CD8-positive, alpha-beta memory T cell (primary cell): ENCODE measurements at regions not wholly inside any gene's neighbourhood (a gene's known extent, or its start where the extent isn't known, plus 50 kb on each side); places are given as distances from the start of the nearest gene placed in this dataset.

Experiments used
- CTCF ChIA-PET: fragments of 350-600 bp; sonication (Branson Sonifier 250); formaldehyde crosslinking; loops from one replicate; lab custom pipeline; 2021; ENCODE audit warnings: antibody characterized with exemption; lab: Charles Lee
- POLR2A ChIA-PET: fragments of 350-600 bp; sonication (Branson Sonifier 250); formaldehyde crosslinking; loops from one replicate; lab custom pipeline; 2021; ENCODE audit warnings: antibody characterized with exemption; lab: Charles Lee
- DNase-seq, 5 donors: peaks; one replicate each; pipeline versions ENCODE4 v3.0.0 to v3.0.0-alpha.2; 2020 to 2022; ENCODE audit warnings: mixed read lengths in 1 of 5
- H3K27ac ChIP-seq: one replicate; pipeline ENCODE4 v1.7.0; 2013; ENCODE audit warnings: low read depth, mild to moderate bottlenecking, low read length, moderate library complexity
- H3K27me3 ChIP-seq: 2 replicates; pipeline ENCODE4 v1.7.0; 2013; ENCODE audit warnings: low read length, mild to moderate bottlenecking; ENCODE audit not compliant: insufficient read depth, poor library complexity, severe bottlenecking
- H3K36me3 ChIP-seq: 2 replicates; pipeline ENCODE4 v1.7.0; 2013; ENCODE audit warnings: mild to moderate bottlenecking, low read length, moderate library complexity; ENCODE audit not compliant: insufficient read depth
- H3K4me1 ChIP-seq: 2 replicates; pipeline ENCODE4 v1.7.0; 2013; ENCODE audit warnings: mild to moderate bottlenecking, low read length, moderate library complexity; ENCODE audit not compliant: insufficient read depth
- H3K4me3 ChIP-seq: 2 replicates; pipeline ENCODE4 v1.7.0; 2013; ENCODE audit warnings: mild to moderate bottlenecking, low read length
- H3K9me3 ChIP-seq: 2 replicates; pipeline ENCODE4 v1.7.0; 2013; ENCODE audit warnings: mild to moderate bottlenecking, low read length
- H3K27ac Mint-ChIP-seq, 8 donors: one replicate each; pipeline ENCODE4 v1.8.0; 2020 to 2021; ENCODE audit warnings: mixed read lengths in 8 of 8, mild to moderate bottlenecking in 6 of 8, inconsistent platforms in 3 of 8, moderate library complexity in 3 of 8
- H3K27me3 Mint-ChIP-seq, 2 donors: one replicate each; pipeline ENCODE4 v1.8.0; 2020 to 2021; ENCODE audit warnings: mixed read lengths in 2 of 2, mild to moderate bottlenecking in 1 of 2, moderate library complexity in 1 of 2
- H3K36me3 Mint-ChIP-seq, 3 donors: one replicate each; pipeline ENCODE4 v1.8.0; 2020 to 2021; ENCODE audit warnings: mixed read lengths in 3 of 3, inconsistent platforms in 1 of 3, mild to moderate bottlenecking in 1 of 3
- H3K4me1 Mint-ChIP-seq, 3 donors: one replicate each; pipeline ENCODE4 v1.8.0; 2020 to 2021; ENCODE audit warnings: mixed read lengths in 3 of 3, inconsistent platforms in 1 of 3, mild to moderate bottlenecking in 1 of 3
- H3K4me3 Mint-ChIP-seq, 7 donors: one replicate each; pipeline ENCODE4 v1.8.0; 2020 to 2021; ENCODE audit warnings: mixed read lengths in 7 of 7, mild to moderate bottlenecking in 6 of 7, moderate library complexity in 4 of 7, inconsistent platforms in 2 of 7
- H3K9me3 Mint-ChIP-seq, 5 donors: one replicate each; pipeline ENCODE4 v1.8.0; 2020 to 2022; ENCODE audit warnings: mixed read lengths in 5 of 5, mild to moderate bottlenecking in 3 of 5, moderate library complexity in 2 of 5, inconsistent platforms in 1 of 5

DNA sequence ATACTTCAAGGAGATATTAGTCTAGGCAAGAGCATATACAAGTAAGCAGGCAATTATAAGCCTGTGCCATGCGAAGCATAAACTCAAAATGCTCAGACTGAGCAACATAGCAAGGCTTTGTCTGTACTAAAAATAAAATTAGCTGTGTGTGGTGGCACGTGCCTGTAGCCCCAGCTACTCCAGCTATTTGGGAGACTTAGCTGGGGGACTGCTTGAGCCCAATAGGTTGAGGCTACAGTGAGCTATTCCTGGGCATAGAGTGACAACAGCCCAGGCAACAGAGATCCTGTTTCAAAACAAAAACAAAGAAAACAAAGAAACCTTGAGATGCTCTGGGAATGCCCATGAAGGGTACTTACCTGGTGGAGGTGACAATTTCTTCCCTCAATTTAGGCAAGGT is 130.5 kb upstream of the ZNF608 start:
- no peak overlapping the region for H3K27ac Mint-ChIP-seq
- no peak overlapping the region for H3K27ac ChIP-seq
- DNase-seq, result no peak
- no peaks in the 10 kb centered on the region for H3K9me3 ChIP-seq
- H3K4me3 ChIP-seq, result no peak overlapping the region
- no peaks in the 10 kb centered on the region for H3K36me3 ChIP-seq
- H3K9me3 Mint-ChIP-seq, result peaks cover 0 to 7% (median 0%) of the 10 kb centered on the region in 5 donors
- POLR2A ChIA-PET, result no interaction called here
- H3K4me1 Mint-ChIP-seq, result no peaks in the 10 kb centered on the region
- H3K36me3 Mint-ChIP-seq, result no peaks in the 10 kb centered on the region
- no peak overlapping the region for H3K4me3 Mint-ChIP-seq
- H3K27me3 ChIP-seq, result no peaks in the 10 kb centered on the region
- H3K4me1 ChIP-seq, result no peaks in the 10 kb centered on the region
- H3K27me3 Mint-ChIP-seq, result no peaks in the 10 kb centered on the region
- CTCF ChIA-PET, result no interaction called here

DNA sequence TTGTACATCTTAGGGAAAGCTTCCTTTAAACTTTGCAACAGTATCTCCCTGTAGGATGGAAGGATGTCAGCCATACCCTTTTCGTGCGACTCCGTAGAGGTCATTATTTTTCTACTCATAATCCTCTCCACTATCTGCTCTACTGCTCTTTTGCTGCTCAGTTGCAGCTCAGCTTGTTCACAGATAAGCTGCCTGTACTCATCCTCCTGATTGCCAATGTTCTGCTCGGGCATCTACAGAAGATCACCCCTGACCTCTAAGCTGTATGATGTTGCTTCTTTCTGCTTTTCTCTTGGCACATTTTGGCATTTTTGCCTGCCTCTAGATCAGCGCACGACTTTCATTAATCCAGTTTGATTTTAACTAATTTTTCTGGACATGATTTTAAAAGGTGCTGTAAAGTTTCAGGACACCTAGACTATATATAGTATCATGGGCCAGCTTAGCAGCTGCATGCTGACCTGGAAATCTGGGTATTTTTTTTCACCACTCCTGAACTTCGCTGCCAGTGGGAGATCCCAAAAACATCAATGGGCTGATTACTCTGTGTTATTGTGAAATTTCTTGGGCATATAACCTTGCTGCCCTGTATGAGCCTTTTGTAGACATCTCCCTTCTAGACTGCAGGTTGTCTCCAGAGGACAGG is 131.2 kb upstream of the ZNF608 start:
- ChIA-PET POLR2A (no interaction called here), CTCF (no interaction called here)
- Mint-ChIP-seq H3K4me3 (no peak overlapping the region), H3K27me3 (no peaks in the 10 kb centered on the region), H3K36me3 (no peaks in the 10 kb centered on the region), H3K9me3 (peaks cover 0 to 7% (median 0%) of the 10 kb centered on the region in 5 donors), H3K27ac (no peak overlapping the region), H3K4me1 (no peaks in the 10 kb centered on the region)
- no peaks in the 10 kb centered on the region for H3K9me3 ChIP-seq
- no peak overlapping the region for H3K4me3 ChIP-seq
- H3K36me3 ChIP-seq, result no peaks in the 10 kb centered on the region
- no peaks in the 10 kb centered on the region for H3K4me1 ChIP-seq
- no peaks in the 10 kb centered on the region for H3K27me3 ChIP-seq
- no peak overlapping the region for H3K27ac ChIP-seq
- DNase-seq, result no peak

DNA sequence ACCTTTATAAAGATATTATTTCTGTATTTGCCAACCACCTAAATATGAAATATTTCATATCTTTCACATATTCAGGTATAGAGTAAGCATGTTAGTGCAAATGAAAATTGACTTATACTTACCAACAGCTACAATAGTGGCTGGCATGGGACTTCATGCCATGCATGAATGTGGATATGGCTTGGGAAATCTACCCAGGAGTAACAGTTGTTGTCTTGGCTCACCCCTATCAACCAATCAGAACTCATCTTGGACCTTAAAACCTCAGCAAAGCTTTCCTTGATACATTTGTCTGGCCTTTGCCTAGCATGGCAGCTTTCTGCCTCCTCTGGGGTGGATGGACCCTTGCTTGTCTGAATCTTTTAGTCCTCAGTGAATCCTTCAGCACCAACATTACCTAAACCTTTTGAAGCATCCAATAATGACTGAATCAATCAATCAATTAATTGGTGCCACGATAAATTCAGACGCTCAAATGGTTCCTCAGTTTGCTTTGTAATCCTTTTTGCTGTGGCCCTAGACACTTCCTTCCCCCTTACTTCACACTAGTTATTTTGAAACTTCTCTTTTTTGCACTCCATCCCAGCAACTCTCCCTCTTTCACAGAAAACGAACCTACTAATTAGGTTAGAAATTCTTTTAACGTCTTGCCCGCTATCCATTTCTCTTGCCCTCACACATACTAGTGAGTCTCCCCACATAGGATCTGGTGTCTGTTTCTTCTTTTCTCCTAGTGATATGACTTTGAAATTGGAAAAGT is 132.3 kb upstream of the ZNF608 start:
- Mint-ChIP-seq H3K27me3 (no peaks in the 10 kb centered on the region), H3K9me3 (peaks cover 0 to 4% (median 0%) of the 10 kb centered on the region in 5 donors)
- CTCF ChIA-PET, result no interaction called here

DNA sequence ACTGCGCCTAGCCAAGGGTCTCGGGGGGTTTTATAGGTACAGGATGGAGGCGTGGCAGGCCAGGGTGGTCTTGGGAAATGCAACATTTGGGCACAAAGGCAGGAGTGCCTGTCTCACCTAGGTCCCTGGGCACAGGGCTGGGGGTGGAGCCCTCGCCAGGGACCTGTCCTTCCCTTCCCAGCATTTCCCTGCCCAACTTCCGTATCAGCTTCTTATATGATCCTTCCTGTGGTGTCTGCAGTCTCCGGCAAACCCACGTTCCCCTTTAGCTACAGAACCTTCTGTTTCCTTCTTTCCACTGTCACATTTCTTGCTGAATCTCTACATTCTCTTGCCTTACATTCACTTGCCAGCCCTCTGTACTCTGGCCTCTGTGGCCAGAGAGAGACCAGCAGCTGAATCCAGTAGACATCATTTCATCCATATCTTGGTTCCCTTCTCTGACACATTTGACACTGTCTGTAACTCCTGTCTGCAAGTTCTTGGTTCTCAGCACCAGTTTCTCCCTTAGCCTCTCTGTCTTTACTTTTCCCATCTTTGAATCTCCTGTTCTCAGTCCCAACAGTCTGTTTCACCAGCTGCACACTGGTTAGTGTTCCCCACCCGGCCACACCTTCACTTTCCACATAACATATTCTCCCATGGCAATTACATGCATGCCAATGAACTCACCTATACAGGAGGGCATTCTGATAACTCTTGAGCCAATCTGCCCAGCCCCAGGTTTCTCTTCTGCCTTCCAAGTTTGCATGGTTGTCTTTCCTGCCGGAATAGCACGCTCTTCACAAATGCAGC is 134.7 kb upstream of the ZNF608 start:
- Mint-ChIP-seq H3K9me3 (peaks cover 0 to 1% (median 0%) of the 10 kb centered on the region in 5 donors), H3K36me3 (no peaks in the 10 kb centered on the region), H3K27me3 (no peaks in the 10 kb centered on the region), H3K27ac (no peak overlapping the region), H3K4me1 (no peaks in the 10 kb centered on the region), H3K4me3 (no peak overlapping the region)
- DNase-seq, result no peak
- Histone ChIP-seq H3K36me3 (no peaks in the 10 kb centered on the region), H3K27ac (no peak overlapping the region), H3K4me3 (no peak overlapping the region), H3K27me3 (no peaks in the 10 kb centered on the region), H3K9me3 (no peaks in the 10 kb centered on the region), H3K4me1 (no peaks in the 10 kb centered on the region)
- POLR2A ChIA-PET, result no interaction called here
- CTCF ChIA-PET, result no interaction called here

More for the DNA sequence above, 132.3 kb upstream of the ZNF608 start:
- no peak overlapping the region for H3K27ac Mint-ChIP-seq
- H3K9me3 ChIP-seq, result no peaks in the 10 kb centered on the region
- H3K36me3 ChIP-seq, result no peaks in the 10 kb centered on the region
- H3K4me3 Mint-ChIP-seq, result no peak overlapping the region
- no peaks in the 10 kb centered on the region for H3K4me1 ChIP-seq
- H3K27ac ChIP-seq, result no peak overlapping the region
- H3K4me1 Mint-ChIP-seq, result no peaks in the 10 kb centered on the region
- no peaks in the 10 kb centered on the region for H3K27me3 ChIP-seq
- H3K36me3 Mint-ChIP-seq, result no peaks in the 10 kb centered on the region
- POLR2A ChIA-PET, result no interaction called here
- no peak overlapping the region for H3K4me3 ChIP-seq
- DNase-seq, result no peak

DNA sequence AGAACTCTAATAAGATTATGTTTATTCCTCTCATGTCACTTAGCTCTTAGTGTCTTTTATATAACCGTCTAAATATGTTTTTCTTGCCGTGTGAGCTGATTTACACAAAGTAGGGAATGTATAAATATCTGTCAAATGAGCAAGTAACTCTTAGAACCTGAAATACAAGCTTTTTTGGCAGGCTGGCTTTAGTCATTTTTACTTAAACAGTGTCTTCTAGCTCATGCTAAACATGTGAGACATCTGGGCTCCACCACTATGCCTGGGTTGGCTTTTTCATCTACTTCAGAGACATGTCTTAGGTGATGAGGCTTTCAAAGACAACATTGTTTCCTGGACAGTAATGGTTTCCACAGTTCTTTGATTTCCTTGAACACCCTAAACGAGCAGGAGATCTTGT is 137.2 kb upstream of the ZNF608 start:
- no peak overlapping the region for H3K27ac Mint-ChIP-seq
- Histone ChIP-seq H3K27me3 (no peaks in the 10 kb centered on the region), H3K4me3 (no peak overlapping the region), H3K9me3 (no peaks in the 10 kb centered on the region), H3K27ac (no peak overlapping the region), H3K4me1 (no peaks in the 10 kb centered on the region), H3K36me3 (no peaks in the 10 kb centered on the region)
- H3K4me3 Mint-ChIP-seq, result no peak overlapping the region
- no peaks in the 10 kb centered on the region for H3K36me3 Mint-ChIP-seq
- CTCF ChIA-PET, result no interaction called here
- no peaks in the 10 kb centered on the region for H3K4me1 Mint-ChIP-seq
- H3K9me3 Mint-ChIP-seq, result peaks cover 0 to 4% (median 0%) of the 10 kb centered on the region in 5 donors
- POLR2A ChIA-PET, result no interaction called here
- DNase-seq, result no peak
- H3K27me3 Mint-ChIP-seq, result no peaks in the 10 kb centered on the region

DNA sequence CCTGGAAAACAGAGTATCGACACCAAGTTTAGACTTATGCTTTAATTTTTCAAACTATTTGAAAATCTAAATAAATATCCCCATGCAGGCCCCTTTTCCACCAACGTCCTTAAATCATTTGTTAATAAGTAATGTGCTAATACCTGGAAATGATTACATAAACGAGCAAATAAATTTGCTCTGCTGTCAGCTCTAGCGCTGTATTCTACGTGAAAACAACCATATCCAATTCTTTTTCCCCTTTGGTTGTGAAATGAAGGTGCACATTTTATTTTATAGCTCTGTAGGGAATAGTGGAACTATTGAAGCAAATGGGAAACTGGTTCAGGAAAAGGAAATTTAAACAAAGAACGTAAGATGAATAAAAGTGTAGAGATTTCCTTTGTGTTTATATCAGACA is 137.7 kb upstream of the ZNF608 start:
- H3K4me3 Mint-ChIP-seq, result no peak overlapping the region
- no peaks in the 10 kb centered on the region for H3K4me1 Mint-ChIP-seq
- H3K27ac Mint-ChIP-seq, result no peak overlapping the region
- Histone ChIP-seq H3K27me3 (no peaks in the 10 kb centered on the region), H3K9me3 (no peaks in the 10 kb centered on the region), H3K4me1 (no peaks in the 10 kb centered on the region), H3K36me3 (no peaks in the 10 kb centered on the region), H3K4me3 (no peak overlapping the region), H3K27ac (no peak overlapping the region)
- H3K36me3 Mint-ChIP-seq, result no peaks in the 10 kb centered on the region
- CTCF ChIA-PET, result no interaction called here
- H3K27me3 Mint-ChIP-seq, result no peaks in the 10 kb centered on the region
- DNase-seq, result no peak
- H3K9me3 Mint-ChIP-seq, result peaks cover 0 to 4% (median 0%) of the 10 kb centered on the region in 5 donors
- POLR2A ChIA-PET, result no interaction called here

DNA sequence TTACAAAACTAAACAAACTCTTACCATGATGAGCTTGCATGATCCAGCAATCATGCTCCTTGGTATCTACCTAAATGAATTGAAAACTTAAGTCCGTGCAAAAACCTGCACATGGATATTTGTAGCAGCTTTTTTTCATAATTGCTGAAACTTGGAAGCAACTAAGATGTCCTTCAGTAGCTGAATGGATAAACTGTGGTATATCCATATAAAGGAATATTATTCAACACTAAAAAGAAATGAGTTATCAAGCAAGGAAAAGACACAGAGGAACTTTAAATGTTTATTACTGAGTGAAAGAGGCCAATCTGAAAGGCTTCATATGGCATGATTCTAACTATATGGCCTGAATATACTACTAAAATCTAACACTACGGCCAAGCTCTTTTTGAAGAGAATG is 139.1 kb upstream of the ZNF608 start:
- H3K4me3 ChIP-seq, result no peak overlapping the region
- H3K9me3 ChIP-seq, result no peaks in the 10 kb centered on the region
- DNase-seq, result no peak
- H3K36me3 ChIP-seq, result no peaks in the 10 kb centered on the region
- H3K9me3 Mint-ChIP-seq, result peaks cover 0 to 4% (median 0%) of the 10 kb centered on the region in 5 donors
- ChIA-PET POLR2A (no interaction called here), CTCF (no interaction called here)
- H3K27me3 Mint-ChIP-seq, result no peaks in the 10 kb centered on the region
- no peak overlapping the region for H3K27ac ChIP-seq
- no peaks in the 10 kb centered on the region for H3K4me1 Mint-ChIP-seq
- no peak overlapping the region for H3K27ac Mint-ChIP-seq
- no peaks in the 10 kb centered on the region for H3K36me3 Mint-ChIP-seq
- no peaks in the 10 kb centered on the region for H3K27me3 ChIP-seq
- no peak overlapping the region for H3K4me3 Mint-ChIP-seq
- no peaks in the 10 kb centered on the region for H3K4me1 ChIP-seq

DNA sequence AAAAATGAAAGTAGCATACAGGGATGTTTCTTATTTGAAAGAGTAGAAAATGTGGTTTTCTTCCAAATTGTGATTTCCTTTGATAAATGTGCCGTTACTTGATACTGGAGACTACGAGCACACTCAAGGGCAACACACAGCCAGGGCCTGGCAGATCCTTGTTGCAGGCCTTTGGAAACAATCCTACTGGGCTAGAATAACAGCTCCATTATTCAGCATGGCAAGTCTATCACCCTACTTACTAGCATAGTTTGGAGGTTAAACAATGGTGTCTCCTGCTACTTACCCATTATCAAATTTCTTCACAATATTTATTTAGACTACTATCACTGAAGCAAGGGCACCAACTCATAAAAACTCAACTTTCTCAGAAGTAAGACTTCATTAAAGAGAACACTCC is 140.8 kb upstream of the ZNF608 start:
- Histone ChIP-seq H3K27ac (no peak overlapping the region), H3K4me3 (no peak overlapping the region), H3K36me3 (no peaks in the 10 kb centered on the region), H3K27me3 (no peaks in the 10 kb centered on the region), H3K4me1 (no peaks in the 10 kb centered on the region), H3K9me3 (no peaks in the 10 kb centered on the region)
- Mint-ChIP-seq H3K9me3 (peaks cover 0 to 4% (median 0%) of the 10 kb centered on the region in 5 donors), H3K36me3 (no peaks in the 10 kb centered on the region), H3K27ac (peak overlapping the region in 1 of 8 donors; percentile 6), H3K27me3 (no peaks in the 10 kb centered on the region), H3K4me3 (no peak overlapping the region), H3K4me1 (no peaks in the 10 kb centered on the region)
- POLR2A ChIA-PET, result no interaction called here
- no peak for DNase-seq
- CTCF ChIA-PET, result no interaction called here
